ENCODE measurements at regions not wholly inside any gene's neighbourhood (a gene's known extent, or its start where the extent isn't known, plus 50 kb on each side); places are given as distances from the start of the nearest gene placed in this dataset.

- TF ChIP-seq, protein P1, sequence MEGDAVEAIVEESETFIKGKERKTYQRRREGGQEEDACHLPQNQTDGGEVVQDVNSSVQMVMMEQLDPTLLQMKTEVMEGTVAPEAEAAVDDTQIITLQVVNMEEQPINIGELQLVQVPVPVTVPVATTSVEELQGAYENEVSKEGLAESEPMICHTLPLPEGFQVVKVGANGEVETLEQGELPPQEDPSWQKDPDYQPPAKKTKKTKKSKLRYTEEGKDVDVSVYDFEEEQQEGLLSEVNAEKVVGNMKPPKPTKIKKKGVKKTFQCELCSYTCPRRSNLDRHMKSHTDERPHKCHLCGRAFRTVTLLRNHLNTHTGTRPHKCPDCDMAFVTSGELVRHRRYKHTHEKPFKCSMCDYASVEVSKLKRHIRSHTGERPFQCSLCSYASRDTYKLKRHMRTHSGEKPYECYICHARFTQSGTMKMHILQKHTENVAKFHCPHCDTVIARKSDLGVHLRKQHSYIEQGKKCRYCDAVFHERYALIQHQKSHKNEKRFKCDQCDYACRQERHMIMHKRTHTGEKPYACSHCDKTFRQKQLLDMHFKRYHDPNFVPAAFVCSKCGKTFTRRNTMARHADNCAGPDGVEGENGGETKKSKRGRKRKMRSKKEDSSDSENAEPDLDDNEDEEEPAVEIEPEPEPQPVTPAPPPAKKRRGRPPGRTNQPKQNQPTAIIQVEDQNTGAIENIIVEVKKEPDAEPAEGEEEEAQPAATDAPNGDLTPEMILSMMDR (IDR thresholded peaks at IDR 0.05; ENCODE audit: low read depth, low read length), result no peak
- no peak for TF ChIP-seq POLR2A (IDR thresholded peaks at IDR 0.05; ENCODE audit: extremely low read depth, insufficient read length)
- TF ChIP-seq MAX (IDR thresholded peaks at IDR 0.05; ENCODE audit: low read depth, low read length), result no peak
- no peak for TF ChIP-seq MYC (IDR thresholded peaks at IDR 0.05; ENCODE audit: low read depth, low read length)
Observed at GRCh38 chr3:5057272-5057671, 64.8 kb upstream of the ARL8B start.
